ENCODE measurements at regions not wholly inside any gene's neighbourhood (a gene's known extent, or its start where the extent isn't known, plus 50 kb on each side); places are given as distances from the start of the nearest gene placed in this dataset.

DNA sequence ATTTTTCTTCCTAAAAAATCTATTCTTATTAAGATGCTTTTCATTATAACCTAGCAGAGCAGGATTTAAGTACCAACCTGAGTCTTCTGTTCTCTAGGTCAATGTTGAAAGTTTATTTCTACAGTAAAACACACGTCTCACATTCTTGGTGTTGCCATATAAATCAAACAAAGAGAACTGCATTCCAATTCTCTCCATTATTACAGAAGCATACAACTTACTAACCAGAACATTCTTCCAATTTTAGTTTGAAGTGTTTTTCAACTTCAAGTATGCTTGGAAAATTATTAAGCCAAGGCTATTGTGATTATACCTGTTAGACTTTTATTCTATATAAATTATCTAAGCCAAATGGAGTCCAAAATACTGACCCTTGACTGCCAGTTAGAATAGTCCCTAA, 110.4 kb upstream of the PMFBP1 start:
- H3K9me3 Mint-ChIP-seq: no peaks in the 10 kb centered on the region
- no peak for DNase-seq (ENCODE audit: low spot score in 2 of 2)
- H3K36me3 Mint-ChIP-seq: no peaks in the 10 kb centered on the region
- ATAC-seq: no peak
- no peak overlapping the region for H3K27ac Mint-ChIP-seq

GRCh38 chr16:72278301-72278700, 106.3 kb upstream of the PMFBP1 start:
- DNase-seq (ENCODE audit: low spot score in 2 of 2) (no peak), ATAC-seq (no peak)
- Mint-ChIP-seq H3K9me3 (no peaks in the 10 kb centered on the region), H3K27ac (no peak overlapping the region), H3K36me3 (no peaks in the 10 kb centered on the region)

- H3K27ac Mint-ChIP-seq: no peak overlapping the region
- DNase-seq (ENCODE audit: low spot score in 2 of 2) (no peak), ATAC-seq (no peak)
- no peaks in the 10 kb centered on the region for H3K9me3 Mint-ChIP-seq
- H3K36me3 Mint-ChIP-seq: no peaks in the 10 kb centered on the region
Measured at GRCh38 chr16:72277749-72278148, 105.8 kb upstream of the PMFBP1 start.

DNA sequence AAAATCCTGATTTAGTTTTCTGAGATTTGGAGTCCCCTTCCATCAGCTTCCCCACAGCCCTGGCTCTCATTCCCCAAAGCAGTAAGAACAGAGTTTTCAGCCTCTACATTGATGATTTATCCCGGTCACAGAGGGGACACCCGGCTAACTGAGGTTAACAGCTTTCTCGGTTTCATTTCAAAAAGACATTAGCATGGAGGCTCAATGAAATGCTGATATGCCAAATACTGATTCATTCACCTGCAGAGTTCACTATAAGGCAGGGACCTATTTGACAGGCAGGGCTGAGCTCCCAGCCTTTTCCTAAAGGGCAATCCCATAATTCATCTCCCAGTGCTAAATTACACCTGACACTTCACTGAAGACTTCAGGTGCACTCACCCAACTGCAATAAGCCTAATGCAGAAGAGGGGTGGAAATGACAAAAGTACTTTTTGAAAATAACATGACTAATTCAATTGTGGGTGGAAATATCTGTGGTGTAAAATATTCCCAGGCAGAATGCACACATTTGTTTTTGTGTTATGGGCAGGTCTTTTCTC, 99.8 kb upstream of the PMFBP1 start:
- no peaks in the 10 kb centered on the region for H3K9me3 Mint-ChIP-seq
- ATAC-seq: no peak

GRCh38 chr16:72270531-72270930, 98.6 kb upstream of the PMFBP1 start:
- Mint-ChIP-seq H3K9me3 (no peaks in the 10 kb centered on the region), H3K27ac (no peak overlapping the region), H3K36me3 (no peaks in the 10 kb centered on the region)
- DNase-seq (ENCODE audit: low spot score in 2 of 2) (no peak), ATAC-seq (no peak)

More for the DNA sequence above, 99.8 kb upstream of the PMFBP1 start:
- no peaks in the 10 kb centered on the region for H3K36me3 Mint-ChIP-seq
- DNase-seq (ENCODE audit: low spot score in 2 of 2): no peak
- H3K27ac Mint-ChIP-seq: no peak overlapping the region

DNA sequence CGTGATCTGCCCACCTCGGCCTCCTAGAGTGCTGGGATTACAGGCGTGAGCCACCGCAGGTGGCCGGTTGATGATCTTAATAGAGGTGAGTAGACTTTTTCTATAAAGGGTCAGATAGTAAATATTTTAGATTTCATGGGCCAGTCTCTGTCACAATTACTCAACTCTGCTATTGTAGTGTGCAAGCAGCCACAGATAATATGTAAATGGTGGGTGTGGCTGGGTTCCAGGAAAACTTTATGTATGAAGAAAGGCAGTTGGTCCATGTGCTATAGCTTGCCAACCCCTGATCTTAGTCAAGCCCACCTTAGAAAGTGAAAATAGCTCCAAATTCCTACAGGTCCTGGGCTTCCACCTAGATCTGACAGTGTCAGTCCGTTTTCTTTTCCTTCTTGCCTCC, 94.9 kb upstream of the PMFBP1 start:
- no peak for DNase-seq (ENCODE audit: low spot score in 2 of 2)
- no peak overlapping the region for H3K27ac Mint-ChIP-seq
- no peak for ATAC-seq
- no peaks in the 10 kb centered on the region for H3K9me3 Mint-ChIP-seq
- no peaks in the 10 kb centered on the region for H3K36me3 Mint-ChIP-seq

DNA sequence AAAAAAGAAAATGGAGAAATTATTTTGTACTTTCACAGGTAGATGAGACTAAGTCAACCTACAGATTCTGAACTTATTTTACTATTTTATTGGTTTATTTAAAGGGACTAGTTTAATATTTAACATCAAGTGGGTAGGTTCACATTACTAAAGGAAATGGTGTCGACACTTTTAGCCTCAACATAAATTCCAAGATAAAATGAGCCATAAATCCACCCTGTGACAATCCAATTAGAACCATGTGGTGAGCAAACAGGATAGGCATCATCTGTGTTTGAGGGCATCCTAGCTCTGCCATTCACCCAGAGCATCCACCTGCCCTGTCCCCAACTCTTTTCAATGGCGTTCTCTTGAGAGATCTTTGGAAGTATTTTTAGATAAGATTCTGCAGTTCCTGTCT, 92.8 kb upstream of the PMFBP1 start:
- no peaks in the 10 kb centered on the region for H3K36me3 Mint-ChIP-seq
- ATAC-seq (no peak), DNase-seq (ENCODE audit: low spot score in 2 of 2) (no peak)
- no peak overlapping the region for H3K27ac Mint-ChIP-seq
- no peaks in the 10 kb centered on the region for H3K9me3 Mint-ChIP-seq

DNA sequence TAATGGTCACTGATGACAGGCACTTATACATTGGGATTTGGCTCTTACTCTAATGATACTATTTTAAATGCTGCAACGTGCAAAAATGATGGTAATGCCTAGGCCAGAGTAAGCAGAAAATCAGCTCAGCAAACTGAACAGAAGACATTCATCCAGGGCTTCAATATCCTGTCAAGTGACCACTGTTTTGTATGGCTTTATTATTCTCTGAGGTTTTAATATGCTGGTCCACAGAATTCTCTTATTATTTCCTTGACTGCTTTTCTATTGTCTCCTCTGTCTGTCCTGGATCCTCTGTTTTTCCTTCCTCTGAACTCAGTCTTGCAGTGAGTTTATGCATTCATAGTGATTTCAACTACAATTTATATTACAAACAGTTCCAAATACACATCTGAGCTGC, 90.8 kb upstream of the PMFBP1 start:
- H3K27ac Mint-ChIP-seq: no peak overlapping the region
- H3K36me3 Mint-ChIP-seq: no peaks in the 10 kb centered on the region
- no peaks in the 10 kb centered on the region for H3K9me3 Mint-ChIP-seq
- ATAC-seq (no peak), DNase-seq (ENCODE audit: low spot score in 2 of 2) (no peak)

- DNase-seq (ENCODE audit: low spot score in 2 of 2) (no peak), ATAC-seq (no peak)
- no peaks in the 10 kb centered on the region for H3K36me3 Mint-ChIP-seq
- H3K9me3 Mint-ChIP-seq: no peaks in the 10 kb centered on the region
- H3K27ac Mint-ChIP-seq: no peak overlapping the region
Measured at GRCh38 chr16:72261127-72261526, 89.2 kb upstream of the PMFBP1 start.

DNA sequence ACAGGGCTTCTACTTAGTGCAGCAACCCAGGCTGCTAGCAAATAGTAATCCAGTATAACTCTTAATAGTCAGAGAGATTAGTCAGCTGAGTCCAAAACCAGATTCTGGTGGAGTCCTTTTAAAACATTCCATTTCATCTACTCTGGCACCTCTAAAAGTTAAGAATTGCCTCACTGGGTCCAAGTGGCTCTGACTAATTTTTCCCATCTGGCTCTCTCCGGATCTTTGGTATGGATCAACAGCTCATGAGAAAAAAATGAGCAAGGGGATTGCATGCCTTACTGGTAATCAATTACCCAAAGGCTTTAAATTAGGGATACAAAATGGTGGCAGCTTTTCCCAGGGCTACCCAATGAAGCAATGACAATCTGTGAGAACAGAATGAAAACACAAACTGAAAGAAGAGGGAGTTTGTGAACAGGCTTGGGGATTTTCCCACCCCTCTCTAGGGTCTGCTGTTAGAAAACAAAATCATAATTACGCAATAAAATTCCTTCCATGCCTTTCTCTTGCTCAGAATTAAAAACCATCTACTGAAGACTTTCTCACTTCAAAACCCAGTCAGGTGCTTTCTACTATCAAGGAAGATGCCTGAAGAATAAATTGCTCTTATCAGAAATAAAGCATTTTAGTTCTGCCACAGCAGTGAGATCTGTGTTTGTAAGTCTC, 84.6 kb upstream of the PMFBP1 start:
- no peak for ATAC-seq
- H3K9me3 Mint-ChIP-seq: no peaks in the 10 kb centered on the region
- no peaks in the 10 kb centered on the region for H3K36me3 Mint-ChIP-seq
- H3K27ac Mint-ChIP-seq: no peak overlapping the region
- DNase-seq (ENCODE audit: low spot score in 2 of 2): no peak

DNA sequence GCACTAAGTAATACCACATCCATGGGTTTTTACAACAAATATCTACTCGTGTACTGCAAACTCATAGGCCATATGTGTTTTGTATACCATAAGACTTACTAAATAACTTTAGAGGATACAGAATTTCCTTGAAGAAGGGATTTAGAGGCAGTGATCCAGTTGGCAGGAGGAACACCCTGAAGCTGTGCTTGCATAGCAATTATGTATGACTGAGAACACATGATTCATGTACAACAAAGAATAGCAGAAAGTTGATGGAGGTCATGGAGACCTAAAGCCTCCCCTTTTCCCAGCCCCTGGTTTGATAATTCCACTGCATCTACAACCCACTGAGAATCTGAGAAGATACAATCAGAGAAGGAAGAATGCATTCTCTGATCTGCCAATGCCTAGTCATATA, 83.8 kb upstream of the PMFBP1 start:
- Mint-ChIP-seq H3K36me3 (no peaks in the 10 kb centered on the region), H3K27ac (no peak overlapping the region), H3K9me3 (no peaks in the 10 kb centered on the region)
- DNase-seq (ENCODE audit: low spot score in 2 of 2) (no peak), ATAC-seq (no peak)

- ATAC-seq (no peak), DNase-seq (ENCODE audit: low spot score in 2 of 2) (no peak)
- H3K36me3 Mint-ChIP-seq: no peaks in the 10 kb centered on the region
- H3K9me3 Mint-ChIP-seq: no peaks in the 10 kb centered on the region
- H3K27ac Mint-ChIP-seq: no peak overlapping the region
Measured at GRCh38 chr16:72247821-72248253, 75.9 kb upstream of the PMFBP1 start.

GRCh38 chr16:72246423-72246822, 74.5 kb upstream of the PMFBP1 start:
- ATAC-seq (peak in 1 of 2 donors; percentile 28), DNase-seq (ENCODE audit: low spot score in 2 of 2) (no peak)
- no peaks in the 10 kb centered on the region for H3K36me3 Mint-ChIP-seq
- H3K27ac Mint-ChIP-seq: no peak overlapping the region
- no peaks in the 10 kb centered on the region for H3K9me3 Mint-ChIP-seq

DNA sequence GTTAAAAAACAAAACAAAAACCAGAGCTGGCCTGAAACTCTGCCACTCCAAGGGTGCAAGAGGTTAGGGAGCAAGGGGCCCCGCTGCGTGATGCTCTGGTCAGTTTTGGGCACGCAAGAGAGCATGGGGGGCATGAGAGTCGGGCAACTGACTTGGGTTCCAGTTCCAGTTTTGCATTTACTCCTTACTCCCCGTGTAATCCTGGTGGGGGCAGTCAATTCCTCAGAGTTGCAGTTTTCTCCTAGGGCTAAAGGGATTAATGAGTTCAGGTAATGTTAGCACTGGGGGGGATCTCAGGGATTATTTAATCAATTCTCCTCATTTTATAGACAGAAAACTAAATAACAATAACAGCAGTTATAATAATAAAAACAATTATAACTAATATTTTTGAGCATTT, 72.9 kb upstream of the PMFBP1 start:
- ATAC-seq (no peak), DNase-seq (ENCODE audit: low spot score in 2 of 2) (no peak)
- Mint-ChIP-seq H3K9me3 (no peaks in the 10 kb centered on the region), H3K27ac (no peak overlapping the region), H3K36me3 (no peaks in the 10 kb centered on the region)

DNA sequence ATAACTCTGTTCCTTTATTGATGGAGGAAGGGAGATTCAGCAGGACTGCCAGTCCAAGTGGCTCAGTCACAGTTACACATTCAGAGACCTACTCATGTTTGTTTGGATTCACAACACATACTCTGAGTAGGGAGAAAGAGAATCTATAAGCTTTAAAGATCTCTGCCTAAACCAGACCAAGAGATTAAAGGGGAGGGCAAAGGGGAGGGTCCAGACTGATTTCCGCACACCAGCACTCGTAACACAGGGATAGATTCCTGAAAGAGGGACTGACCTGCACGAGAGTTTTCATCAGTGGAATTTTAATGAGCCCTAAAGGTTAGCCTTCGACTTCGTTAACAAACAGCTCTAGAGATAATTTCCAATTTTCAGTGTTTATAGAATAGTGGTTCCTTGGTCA, 71.7 kb upstream of the PMFBP1 start:
- DNase-seq (ENCODE audit: low spot score in 2 of 2): no peak
- no peaks in the 10 kb centered on the region for H3K36me3 Mint-ChIP-seq
- H3K27ac Mint-ChIP-seq: no peak overlapping the region
- H3K9me3 Mint-ChIP-seq: no peaks in the 10 kb centered on the region
- ATAC-seq: no peak

DNA sequence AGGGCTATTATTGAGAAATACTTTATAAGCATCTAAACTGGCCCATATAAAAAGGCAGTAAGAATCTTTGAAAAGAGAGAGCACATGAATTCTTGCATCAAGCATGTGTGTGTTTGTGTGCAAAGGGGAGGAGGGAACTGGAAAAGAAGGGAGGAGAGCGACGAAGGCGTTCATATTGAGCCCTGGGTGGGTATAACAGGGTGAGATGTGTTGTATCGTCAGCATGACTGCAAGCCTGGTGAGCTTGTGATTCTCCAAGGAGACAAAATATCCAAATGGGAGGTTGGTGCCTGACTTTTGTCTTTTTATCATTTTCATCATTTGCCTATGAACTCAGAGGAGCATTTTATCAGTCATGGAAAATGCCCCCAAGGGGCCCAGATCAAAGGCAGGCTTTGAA, 70.8 kb upstream of the PMFBP1 start:
- no peak for ATAC-seq
- no peaks in the 10 kb centered on the region for H3K36me3 Mint-ChIP-seq

GRCh38 chr16:72241930-72242329, 70.0 kb upstream of the PMFBP1 start:
- ATAC-seq (peak in 1 of 2 donors; percentile 61), DNase-seq (ENCODE audit: low spot score in 2 of 2) (no peak)
- Mint-ChIP-seq H3K27ac (no peak overlapping the region), H3K36me3 (no peaks in the 10 kb centered on the region), H3K9me3 (no peaks in the 10 kb centered on the region)

More for the DNA sequence above, 70.8 kb upstream of the PMFBP1 start:
- H3K27ac Mint-ChIP-seq: no peak overlapping the region
- DNase-seq (ENCODE audit: low spot score in 2 of 2): no peak
- H3K9me3 Mint-ChIP-seq: no peaks in the 10 kb centered on the region

DNA sequence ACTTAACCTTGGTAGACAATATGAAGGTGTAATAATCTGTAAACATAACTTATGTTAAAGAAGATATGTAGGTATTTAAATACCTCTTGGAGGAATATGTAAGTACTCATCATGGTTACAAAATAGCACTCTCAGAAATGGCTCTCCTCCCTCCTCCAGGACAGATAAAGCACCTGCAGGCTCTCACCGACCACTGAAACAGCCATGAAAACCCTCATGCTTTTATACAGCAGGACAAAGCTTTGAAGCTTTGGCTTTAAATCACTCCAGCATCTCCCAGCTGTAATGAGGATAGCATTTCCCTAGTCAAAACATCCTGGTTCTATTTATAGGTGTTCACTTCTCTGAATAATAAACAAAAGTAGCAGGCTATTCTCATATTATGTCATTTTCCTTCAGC, 69.1 kb upstream of the PMFBP1 start:
- no peaks in the 10 kb centered on the region for H3K9me3 Mint-ChIP-seq
- no peak for ATAC-seq

More for the DNA sequence above, 69.1 kb upstream of the PMFBP1 start:
- H3K36me3 Mint-ChIP-seq: no peaks in the 10 kb centered on the region
- H3K27ac Mint-ChIP-seq: no peak overlapping the region
- DNase-seq (ENCODE audit: low spot score in 2 of 2): no peak
